C4-2B (cell line): ENCODE measurements at regions not wholly inside any gene's neighbourhood (a gene's known extent, or its start where the extent isn't known, plus 50 kb on each side); places are given as distances from the start of the nearest gene placed in this dataset.

Experiments used
- CTCF ChIP-seq: fragments of 450-650 bp; conservative IDR thresholded peaks from 2 replicates; pipeline ENCODE4 v1.5.1; 2017; ENCODE audit warnings: mild to moderate bottlenecking
- ZFX ChIP-seq: fragments of 450-650 bp; IDR thresholded peaks from 2 replicates; pipeline ENCODE4 v1.6.1; 2017

GRCh38 chr15:61534986-61535385, 305.9 kb upstream of the RORA start:
- TF ChIP-seq CTCF, result no peak
- no peak for TF ChIP-seq ZFX
